Thyroid gland (tissue), 4 donors: ENCODE measurements at regions not wholly inside any gene's neighbourhood (a gene's known extent, or its start where the extent isn't known, plus 50 kb on each side); places are given as distances from the start of the nearest gene placed in this dataset.

Experiments used
- CTCF ChIP-seq, 6 experiments: fragments of 200-600 bp in 3 of 6; fragments of 450-650 bp in 3 of 6; sonication (generic) in 3 of 6; IDR thresholded peaks; one replicate each; pipeline ENCODE4 v1.5.1; 2016 to 2019; ENCODE audit warnings: antibody characterized with exemption in 6 of 6, mild to moderate bottlenecking in 2 of 6, inconsistent platforms in 1 of 6, moderate library complexity in 1 of 6
- POLR2A ChIP-seq, 2 donors: fragments of 450-650 bp; IDR thresholded peaks; one replicate each; pipeline ENCODE4 v1.6.1; 2017; ENCODE audit warnings: antibody characterized with exemption in 2 of 2, mild to moderate bottlenecking in 2 of 2, moderate library complexity in 1 of 2

- no peak for TF ChIP-seq CTCF (IDR thresholded peaks at IDR 0.05)
- no peak for TF ChIP-seq POLR2A (IDR thresholded peaks at IDR 0.05)
Observed at GRCh38 chr5:30355675-30356074, 837.8 kb upstream of the CDH6 start.
